HG02852 (cell line): ENCODE measurements at regions not wholly inside any gene's neighbourhood (a gene's known extent, or its start where the extent isn't known, plus 50 kb on each side); places are given as distances from the start of the nearest gene placed in this dataset.
"Not testable (repeated sequence)": the region's sequence is repeated elsewhere in the genome, so short reads cannot be mapped to it uniquely, and the experiment has no call there.

Experiments used
- ATAC-seq: cut with Tn5 transposase; IDR thresholded peaks from one replicate; pipeline ENCODE4 v1.9.1; 2021; ENCODE audit warnings: mild to moderate bottlenecking, moderate library complexity; ENCODE audit not compliant: unreplicated experiment

GRCh38 chr1:222470252-222470805, 77.6 kb downstream of the HHIPL2 start:
- not testable (repeated sequence) for ATAC-seq

- no peak for ATAC-seq
Measured at GRCh38 chr1:222466150-222466865, 81.6 kb downstream of the HHIPL2 start.

GRCh38 chr1:222465211-222466041, 82.5 kb downstream of the HHIPL2 start:
- peak; percentile 85 for ATAC-seq

GRCh38 chr1:222464841-222465210, 83.1 kb downstream of the HHIPL2 start:
- ATAC-seq = peak; percentile 27

GRCh38 chr1:222463059-222463730, 84.7 kb downstream of the HHIPL2 start:
- ATAC-seq = no peak

DNA sequence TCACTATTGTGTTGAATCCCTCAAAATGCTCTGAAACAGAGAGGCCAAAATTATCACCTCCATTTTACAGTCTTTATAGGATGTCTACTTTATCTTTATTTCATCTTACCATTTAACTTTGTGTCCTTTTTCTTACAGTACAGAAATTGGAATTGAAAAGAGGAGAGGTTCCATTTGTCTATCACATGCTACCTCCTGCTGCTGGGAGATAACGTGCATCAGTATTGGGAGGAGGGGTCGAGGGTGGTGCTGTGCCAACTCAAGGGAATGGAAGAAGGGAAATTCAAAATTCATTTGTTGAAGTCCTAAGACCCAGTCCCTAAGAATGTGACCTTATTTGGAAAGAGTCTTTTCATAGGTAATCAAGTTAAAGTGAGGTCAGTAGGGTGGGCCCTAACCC, 85.3 kb downstream of the HHIPL2 start:
- no peak for ATAC-seq

DNA sequence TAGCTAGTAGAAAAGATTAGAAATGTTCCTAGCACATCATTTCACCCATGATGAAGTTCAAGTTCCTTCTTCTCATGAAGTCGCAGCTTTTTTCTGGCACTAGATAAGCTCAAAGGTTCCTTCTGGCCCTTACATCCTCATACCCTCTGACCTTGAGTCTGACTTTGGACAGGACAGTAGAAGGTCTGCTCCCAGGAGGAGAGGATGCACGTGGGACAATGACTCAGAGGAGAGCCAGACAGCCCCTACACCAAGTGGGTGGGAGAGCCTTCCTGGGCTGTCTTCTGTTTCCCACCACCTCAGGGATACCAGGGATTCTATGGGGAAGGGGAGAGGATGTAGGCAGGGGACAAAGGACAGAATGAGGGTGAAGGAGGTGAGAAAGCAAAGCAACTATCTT, 86.0 kb downstream of the HHIPL2 start:
- ATAC-seq = no peak

DNA sequence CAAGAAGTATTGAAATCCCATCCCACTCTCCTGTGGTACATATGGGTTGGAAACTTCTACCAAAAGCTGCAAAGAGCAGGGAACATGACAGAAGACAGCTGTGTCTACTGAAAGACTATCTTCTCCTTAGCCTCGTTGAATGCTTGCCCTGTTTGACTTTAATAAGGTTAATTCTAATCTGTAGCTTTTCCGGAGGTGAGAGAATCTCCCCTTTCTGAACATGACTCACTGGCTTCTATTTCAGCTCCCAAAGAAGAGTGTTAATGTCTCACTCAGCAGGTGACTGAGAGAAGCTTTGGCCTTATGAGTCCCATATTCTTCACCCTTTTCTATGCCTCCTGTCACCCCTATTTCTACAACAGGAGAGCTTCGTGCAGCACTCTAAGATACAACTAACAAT, 88.3 kb downstream of the HHIPL2 start:
- ATAC-seq = no peak

DNA sequence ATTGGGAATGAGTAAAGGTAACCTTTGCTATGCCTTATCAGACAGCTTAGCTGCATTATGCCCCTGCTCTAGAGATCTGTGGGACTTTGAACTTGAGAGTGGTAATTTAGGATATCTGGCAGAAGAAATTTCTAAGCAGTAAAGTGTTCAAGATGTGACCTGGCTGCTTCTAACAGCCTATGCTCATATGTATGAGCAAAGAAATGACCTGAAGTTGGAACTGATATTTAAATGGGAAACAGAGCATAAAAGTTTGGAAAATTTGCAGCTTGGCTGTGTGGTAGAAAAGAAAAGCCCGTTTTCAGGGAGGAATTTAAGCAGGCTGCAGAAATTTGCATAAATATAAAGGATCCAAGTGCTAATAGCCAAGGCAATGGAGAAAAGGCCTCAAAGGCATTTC, 90.4 kb downstream of the HHIPL2 start:
- no peak for ATAC-seq

GRCh38 chr1:222457084-222457483, 90.8 kb downstream of the HHIPL2 start:
- no peak for ATAC-seq

DNA sequence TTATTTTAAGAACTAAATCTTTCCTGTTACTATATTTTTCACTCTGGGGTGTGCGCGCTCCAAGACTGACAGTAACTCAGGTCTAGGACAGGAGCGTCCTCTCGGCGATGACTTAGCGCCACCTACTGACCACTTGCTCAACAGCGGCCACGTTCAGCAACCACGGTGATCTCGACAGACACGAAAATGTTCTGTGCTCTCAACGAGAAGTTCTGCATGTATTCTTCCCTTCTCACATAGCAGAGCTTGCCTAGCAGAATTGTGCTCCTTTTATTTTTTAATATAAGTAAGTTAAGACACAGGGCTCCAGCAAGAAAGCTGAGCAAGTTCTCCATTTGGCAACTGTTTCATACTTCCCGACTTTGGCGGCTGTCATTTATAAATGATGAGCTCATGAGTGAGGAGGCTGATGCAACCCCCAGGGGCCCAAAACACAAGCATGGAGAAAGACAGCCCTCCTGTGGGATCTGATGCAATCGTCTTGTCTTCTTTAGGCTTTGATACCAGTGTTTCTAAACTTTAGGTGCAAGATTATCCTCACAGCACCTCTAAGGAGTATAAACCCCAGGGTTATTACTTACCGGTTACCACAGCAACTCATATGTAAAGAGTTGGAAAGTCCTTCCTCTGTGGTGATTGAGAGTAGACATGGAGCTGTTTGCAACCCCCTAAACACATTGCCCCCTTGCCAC, 92.6 kb downstream of the HHIPL2 start:
- peak; percentile 98 for ATAC-seq

DNA sequence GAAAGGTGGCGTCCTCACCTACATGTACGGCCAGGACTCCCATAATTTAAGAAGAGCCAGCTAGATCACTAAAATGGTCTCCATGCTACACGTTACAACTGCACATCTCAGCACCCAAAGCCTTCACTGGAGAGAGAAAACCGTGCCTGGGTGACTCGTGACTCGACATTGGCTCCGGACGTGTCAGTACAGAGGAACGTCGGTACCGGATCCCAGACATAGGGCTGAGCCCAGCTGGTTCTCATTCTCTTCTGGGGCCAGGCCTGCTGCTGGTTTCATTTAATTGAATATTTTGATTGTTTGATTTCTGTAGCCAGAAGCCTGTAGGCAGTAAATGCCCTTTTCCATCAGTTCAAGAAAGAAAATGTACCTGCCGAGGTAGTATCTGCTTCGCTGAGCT, 93.1 kb downstream of the HHIPL2 start:
- peak; percentile 10 for ATAC-seq

DNA sequence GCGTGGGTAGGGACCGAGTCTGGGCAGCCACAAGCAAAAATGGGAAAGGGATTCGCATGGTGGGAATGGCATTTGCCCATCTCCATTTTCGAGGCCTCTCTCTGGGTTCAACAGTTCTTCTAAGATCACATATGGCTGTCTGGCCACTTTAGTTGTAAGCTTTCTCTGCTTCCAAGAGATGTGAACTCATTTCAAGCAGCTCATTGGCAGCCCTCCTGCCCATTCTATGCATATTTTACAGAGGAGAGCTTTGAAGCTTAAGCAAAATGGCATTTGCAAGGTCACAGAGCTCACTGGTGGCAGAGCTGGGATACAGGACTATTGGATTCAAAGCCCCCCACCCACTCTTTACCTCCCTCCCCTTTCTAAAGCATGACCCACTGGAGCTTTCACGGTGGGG, 93.7 kb downstream of the HHIPL2 start:
- no peak for ATAC-seq

GRCh38 chr1:222452031-222452430, 95.9 kb downstream of the HHIPL2 start:
- no peak for ATAC-seq

DNA sequence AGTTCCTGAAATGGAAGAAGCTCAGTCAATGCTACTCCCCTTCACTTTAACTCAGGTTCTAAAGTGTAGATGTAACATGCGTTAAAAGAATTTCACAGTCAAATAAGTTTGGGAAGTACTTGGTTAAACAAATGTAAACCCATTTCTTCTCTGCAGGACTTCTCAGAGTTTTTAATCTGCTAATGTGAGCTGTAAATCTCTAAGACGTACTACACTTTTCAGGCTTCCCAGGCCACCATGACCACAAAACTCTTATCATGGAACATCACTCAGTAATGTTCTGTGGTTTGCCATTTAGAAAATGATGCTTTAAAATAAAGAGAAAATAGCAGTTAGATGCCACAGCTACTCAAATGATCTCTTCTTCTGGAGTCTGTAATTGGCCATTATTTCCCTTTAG, 104.3 kb downstream of the HHIPL2 start:
- ATAC-seq = no peak

- ATAC-seq = no peak
Measured at GRCh38 chr1:222441066-222441465, 106.8 kb downstream of the HHIPL2 start.

- ATAC-seq = no peak
Measured at GRCh38 chr1:222424826-222425225, 123.1 kb downstream of the HHIPL2 start.

DNA sequence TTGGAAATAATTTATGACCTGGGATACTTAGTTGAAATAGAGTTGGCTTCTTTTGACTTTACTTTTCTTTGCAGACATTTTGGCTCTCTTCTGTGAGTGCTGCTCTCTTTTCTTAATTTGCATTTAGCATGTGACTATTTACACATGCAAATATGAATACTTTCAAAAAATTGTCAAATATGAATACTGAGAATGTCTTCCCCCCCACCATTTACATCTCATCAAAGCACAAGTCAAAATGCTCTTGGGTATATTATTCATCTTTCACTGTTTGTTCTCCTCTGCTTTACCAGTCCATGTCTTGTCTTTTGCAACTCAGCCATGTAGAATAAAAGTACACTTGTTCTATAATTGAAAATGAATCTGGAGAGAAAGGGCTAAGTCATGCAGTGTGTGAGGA, 126.5 kb downstream of the HHIPL2 start:
- no peak for ATAC-seq

DNA sequence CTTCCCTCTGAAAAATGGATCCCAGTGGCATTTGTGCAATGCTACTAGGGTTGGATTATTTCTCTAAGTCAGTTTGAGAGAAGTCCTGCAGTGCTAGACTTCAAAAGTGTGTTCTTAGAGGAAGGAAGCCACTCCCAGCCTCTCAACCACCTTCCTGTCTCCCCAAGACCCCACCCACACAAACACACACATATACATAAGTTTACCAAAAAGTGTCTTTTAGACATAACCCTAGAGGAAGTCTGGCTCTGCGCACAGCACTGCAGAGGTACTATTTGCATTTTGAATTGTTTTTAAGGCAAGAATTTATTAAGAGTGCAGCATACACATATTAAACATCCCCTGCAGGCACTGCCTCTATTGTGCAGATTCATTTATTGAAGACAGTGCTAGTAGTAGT, 127.3 kb downstream of the HHIPL2 start:
- no peak for ATAC-seq

- ATAC-seq = no peak
Measured at GRCh38 chr1:222418654-222419053, 129.2 kb downstream of the HHIPL2 start.

- ATAC-seq = peak; percentile 52
Measured at GRCh38 chr1:222417264-222417663, 130.6 kb downstream of the HHIPL2 start.
